Peyer's patch (tissue), 4 donors: ENCODE measurements at regions not wholly inside any gene's neighbourhood (a gene's known extent, or its start where the extent isn't known, plus 50 kb on each side); places are given as distances from the start of the nearest gene placed in this dataset.
"Not testable (repeated sequence)": the region's sequence is repeated elsewhere in the genome, so short reads cannot be mapped to it uniquely, and the experiment has no call there.

Experiments
- POLR2A ChIP-seq, 2 donors: fragments of 450-650 bp; IDR thresholded peaks; one replicate each; pipeline ENCODE4 v1.5.1; 2017; ENCODE audit warnings: antibody characterized with exemption in 2 of 2, mild to moderate bottlenecking in 2 of 2, moderate library complexity in 2 of 2
- TF ChIP-seq, protein P1 (sequence below), 6 experiments: fragments of 450-650 bp in 4 of 6; fragments of 200-600 bp in 2 of 6; sonication (generic) in 1 of 6; IDR thresholded peaks; one replicate each; pipeline ENCODE4 v1.5.1; 2017 to 2019; ENCODE audit warnings: antibody characterized with exemption in 6 of 6, mild to moderate bottlenecking in 3 of 6, moderate library complexity in 1 of 6

- TF ChIP-seq, protein P1, sequence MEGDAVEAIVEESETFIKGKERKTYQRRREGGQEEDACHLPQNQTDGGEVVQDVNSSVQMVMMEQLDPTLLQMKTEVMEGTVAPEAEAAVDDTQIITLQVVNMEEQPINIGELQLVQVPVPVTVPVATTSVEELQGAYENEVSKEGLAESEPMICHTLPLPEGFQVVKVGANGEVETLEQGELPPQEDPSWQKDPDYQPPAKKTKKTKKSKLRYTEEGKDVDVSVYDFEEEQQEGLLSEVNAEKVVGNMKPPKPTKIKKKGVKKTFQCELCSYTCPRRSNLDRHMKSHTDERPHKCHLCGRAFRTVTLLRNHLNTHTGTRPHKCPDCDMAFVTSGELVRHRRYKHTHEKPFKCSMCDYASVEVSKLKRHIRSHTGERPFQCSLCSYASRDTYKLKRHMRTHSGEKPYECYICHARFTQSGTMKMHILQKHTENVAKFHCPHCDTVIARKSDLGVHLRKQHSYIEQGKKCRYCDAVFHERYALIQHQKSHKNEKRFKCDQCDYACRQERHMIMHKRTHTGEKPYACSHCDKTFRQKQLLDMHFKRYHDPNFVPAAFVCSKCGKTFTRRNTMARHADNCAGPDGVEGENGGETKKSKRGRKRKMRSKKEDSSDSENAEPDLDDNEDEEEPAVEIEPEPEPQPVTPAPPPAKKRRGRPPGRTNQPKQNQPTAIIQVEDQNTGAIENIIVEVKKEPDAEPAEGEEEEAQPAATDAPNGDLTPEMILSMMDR (IDR thresholded peaks at IDR 0.05), result not testable (repeated sequence)
- TF ChIP-seq POLR2A (IDR thresholded peaks at IDR 0.05), result not testable (repeated sequence)
Observed at GRCh38 chr2:87600961-87601360, 146.9 kb upstream of the PLGLB2 start.
